ENCODE measurements at regions not wholly inside any gene's neighbourhood (a gene's known extent, or its start where the extent isn't known, plus 50 kb on each side); places are given as distances from the start of the nearest gene placed in this dataset.

GRCh38 chr17:77568540-77568939, 390.0 kb upstream of the TNRC6C start:
- Histone ChIP-seq H3K4me1 (ENCODE audit: insufficient read depth, low read length) (peaks cover 7% of the 10 kb centered on the region), H3K9ac (ENCODE audit: low read length) (no peak overlapping the region), H3K36me3 (ENCODE audit: insufficient read depth, low read length) (no peaks in the 10 kb centered on the region), H3K27me3 (ENCODE audit: control insufficient read depth in 1 of 2, insufficient read depth in 2 of 2, low read length in 2 of 2) (no peaks in the 10 kb centered on the region), H3K9me3 (ENCODE audit: low read length) (no peaks in the 10 kb centered on the region), H3K4me3 (ENCODE audit: low read depth in 1 of 2, low read length in 2 of 2) (no peak overlapping the region), H3K27ac (ENCODE audit: low read depth, low read length) (no peak overlapping the region)

- H3K9me3 ChIP-seq (ENCODE audit: low read length): no peaks in the 10 kb centered on the region
- H3K36me3 ChIP-seq (ENCODE audit: insufficient read depth, low read length): no peaks in the 10 kb centered on the region
- no peak overlapping the region for H3K9ac ChIP-seq (ENCODE audit: low read length)
- H3K27ac ChIP-seq (ENCODE audit: low read depth, low read length): no peak overlapping the region
- peaks cover 7% of the 10 kb centered on the region for H3K4me1 ChIP-seq (ENCODE audit: insufficient read depth, low read length)
- no peaks in the 10 kb centered on the region for H3K27me3 ChIP-seq (ENCODE audit: control insufficient read depth in 1 of 2, insufficient read depth in 2 of 2, low read length in 2 of 2)
- H3K4me3 ChIP-seq (ENCODE audit: low read depth in 1 of 2, low read length in 2 of 2): no peak overlapping the region
These were observed 388.5 kb upstream of the TNRC6C start for GRCh38 chr17:77569846-77570564.

GRCh38 chr17:77570565-77570898, 388.0 kb upstream of the TNRC6C start:
- H3K27ac ChIP-seq (ENCODE audit: low read depth, low read length): no peak overlapping the region
- no peak overlapping the region for H3K9ac ChIP-seq (ENCODE audit: low read length)
- H3K9me3 ChIP-seq (ENCODE audit: low read length): no peaks in the 10 kb centered on the region
- no peak overlapping the region for H3K4me3 ChIP-seq (ENCODE audit: low read depth in 1 of 2, low read length in 2 of 2)
- no peaks in the 10 kb centered on the region for H3K36me3 ChIP-seq (ENCODE audit: insufficient read depth, low read length)
- H3K4me1 ChIP-seq (ENCODE audit: insufficient read depth, low read length): peaks cover 7% of the 10 kb centered on the region
- no peaks in the 10 kb centered on the region for H3K27me3 ChIP-seq (ENCODE audit: control insufficient read depth in 1 of 2, insufficient read depth in 2 of 2, low read length in 2 of 2)

GRCh38 chr17:77571155-77571981, 387.1 kb upstream of the TNRC6C start:
- peaks cover 7% of the 10 kb centered on the region for H3K4me1 ChIP-seq (ENCODE audit: insufficient read depth, low read length)
- no peaks in the 10 kb centered on the region for H3K9me3 ChIP-seq (ENCODE audit: low read length)
- H3K27ac ChIP-seq (ENCODE audit: low read depth, low read length): no peak overlapping the region
- peak overlapping the region; percentile 27 to 55 for H3K4me3 ChIP-seq (ENCODE audit: low read depth in 1 of 2, low read length in 2 of 2)
- H3K27me3 ChIP-seq (ENCODE audit: control insufficient read depth in 1 of 2, insufficient read depth in 2 of 2, low read length in 2 of 2): no peaks in the 10 kb centered on the region
- no peaks in the 10 kb centered on the region for H3K36me3 ChIP-seq (ENCODE audit: insufficient read depth, low read length)
- no peak overlapping the region for H3K9ac ChIP-seq (ENCODE audit: low read length)

GRCh38 chr17:77572065-77572601, 386.4 kb upstream of the TNRC6C start:
- Histone ChIP-seq H3K27ac (ENCODE audit: low read depth, low read length) (no peak overlapping the region), H3K9ac (ENCODE audit: low read length) (no peak overlapping the region), H3K27me3 (ENCODE audit: control insufficient read depth in 1 of 2, insufficient read depth in 2 of 2, low read length in 2 of 2) (no peaks in the 10 kb centered on the region), H3K36me3 (ENCODE audit: insufficient read depth, low read length) (no peaks in the 10 kb centered on the region), H3K4me1 (ENCODE audit: insufficient read depth, low read length) (peaks cover 7% of the 10 kb centered on the region), H3K9me3 (ENCODE audit: low read length) (no peaks in the 10 kb centered on the region), H3K4me3 (ENCODE audit: low read depth in 1 of 2, low read length in 2 of 2) (peak overlapping the region; percentile 27 to 55)

- H3K4me3 ChIP-seq (ENCODE audit: low read depth in 1 of 2, low read length in 2 of 2): no peak overlapping the region
- H3K9me3 ChIP-seq (ENCODE audit: low read length): no peaks in the 10 kb centered on the region
- H3K4me1 ChIP-seq (ENCODE audit: insufficient read depth, low read length): peaks cover 7% of the 10 kb centered on the region
- no peaks in the 10 kb centered on the region for H3K36me3 ChIP-seq (ENCODE audit: insufficient read depth, low read length)
- no peaks in the 10 kb centered on the region for H3K27me3 ChIP-seq (ENCODE audit: control insufficient read depth in 1 of 2, insufficient read depth in 2 of 2, low read length in 2 of 2)
- no peak overlapping the region for H3K27ac ChIP-seq (ENCODE audit: low read depth, low read length)
- H3K9ac ChIP-seq (ENCODE audit: low read length): no peak overlapping the region
These were observed 385.7 kb upstream of the TNRC6C start for GRCh38 chr17:77572851-77573250.

GRCh38 chr17:77577491-77577890, 381.0 kb upstream of the TNRC6C start:
- H3K9ac ChIP-seq (ENCODE audit: low read length): no peak overlapping the region
- H3K27ac ChIP-seq (ENCODE audit: low read depth, low read length): no peak overlapping the region
- H3K36me3 ChIP-seq (ENCODE audit: insufficient read depth, low read length): no peaks in the 10 kb centered on the region
- H3K4me1 ChIP-seq (ENCODE audit: insufficient read depth, low read length): peaks cover under 1% of the 10 kb centered on the region
- H3K9me3 ChIP-seq (ENCODE audit: low read length): no peaks in the 10 kb centered on the region
- H3K4me3 ChIP-seq (ENCODE audit: low read depth in 1 of 2, low read length in 2 of 2): no peak overlapping the region
- no peaks in the 10 kb centered on the region for H3K27me3 ChIP-seq (ENCODE audit: control insufficient read depth in 1 of 2, insufficient read depth in 2 of 2, low read length in 2 of 2)

GRCh38 chr17:77579131-77579530, 379.4 kb upstream of the TNRC6C start:
- Histone ChIP-seq H3K27ac (ENCODE audit: low read depth, low read length) (no peak overlapping the region), H3K9ac (ENCODE audit: low read length) (no peak overlapping the region), H3K9me3 (ENCODE audit: low read length) (no peaks in the 10 kb centered on the region), H3K36me3 (ENCODE audit: insufficient read depth, low read length) (no peaks in the 10 kb centered on the region), H3K4me1 (ENCODE audit: insufficient read depth, low read length) (no peaks in the 10 kb centered on the region), H3K27me3 (ENCODE audit: control insufficient read depth in 1 of 2, insufficient read depth in 2 of 2, low read length in 2 of 2) (no peaks in the 10 kb centered on the region), H3K4me3 (ENCODE audit: low read depth in 1 of 2, low read length in 2 of 2) (no peak overlapping the region)

GRCh38 chr17:77579682-77580081, 378.8 kb upstream of the TNRC6C start:
- no peaks in the 10 kb centered on the region for H3K36me3 ChIP-seq (ENCODE audit: insufficient read depth, low read length)
- H3K27ac ChIP-seq (ENCODE audit: low read depth, low read length): no peak overlapping the region
- H3K9me3 ChIP-seq (ENCODE audit: low read length): no peaks in the 10 kb centered on the region
- no peak overlapping the region for H3K9ac ChIP-seq (ENCODE audit: low read length)
- H3K27me3 ChIP-seq (ENCODE audit: control insufficient read depth in 1 of 2, insufficient read depth in 2 of 2, low read length in 2 of 2): no peaks in the 10 kb centered on the region
- no peak overlapping the region for H3K4me3 ChIP-seq (ENCODE audit: low read depth in 1 of 2, low read length in 2 of 2)
- no peaks in the 10 kb centered on the region for H3K4me1 ChIP-seq (ENCODE audit: insufficient read depth, low read length)

- H3K36me3 ChIP-seq (ENCODE audit: insufficient read depth, low read length): no peaks in the 10 kb centered on the region
- H3K9me3 ChIP-seq (ENCODE audit: low read length): no peaks in the 10 kb centered on the region
- H3K4me3 ChIP-seq (ENCODE audit: low read depth in 1 of 2, low read length in 2 of 2): no peak overlapping the region
- H3K4me1 ChIP-seq (ENCODE audit: insufficient read depth, low read length): no peaks in the 10 kb centered on the region
- H3K9ac ChIP-seq (ENCODE audit: low read length): no peak overlapping the region
- H3K27me3 ChIP-seq (ENCODE audit: control insufficient read depth in 1 of 2, insufficient read depth in 2 of 2, low read length in 2 of 2): no peaks in the 10 kb centered on the region
- H3K27ac ChIP-seq (ENCODE audit: low read depth, low read length): no peak overlapping the region
These were observed 377.8 kb upstream of the TNRC6C start for GRCh38 chr17:77580531-77581270.

GRCh38 chr17:77581480-77581879, 377.0 kb upstream of the TNRC6C start:
- Histone ChIP-seq H3K27me3 (ENCODE audit: control insufficient read depth in 1 of 2, insufficient read depth in 2 of 2, low read length in 2 of 2) (no peaks in the 10 kb centered on the region), H3K36me3 (ENCODE audit: insufficient read depth, low read length) (no peaks in the 10 kb centered on the region), H3K27ac (ENCODE audit: low read depth, low read length) (no peak overlapping the region)

More at GRCh38 chr17:77581480-77581879, 377.0 kb upstream of the TNRC6C start:
- Histone ChIP-seq H3K4me1 (ENCODE audit: insufficient read depth, low read length) (no peaks in the 10 kb centered on the region), H3K9ac (ENCODE audit: low read length) (no peak overlapping the region), H3K4me3 (ENCODE audit: low read depth in 1 of 2, low read length in 2 of 2) (no peak overlapping the region), H3K9me3 (ENCODE audit: low read length) (no peaks in the 10 kb centered on the region)

All from muscle layer of colon (tissue), 2 donors.